Adrenal gland (tissue), 5 donors: ENCODE measurements at regions not wholly inside any gene's neighbourhood (a gene's known extent, or its start where the extent isn't known, plus 50 kb on each side); places are given as distances from the start of the nearest gene placed in this dataset.

ENCODE experiments used
- CTCF ChIP-seq, 6 experiments: fragments of 450-650 bp in 4 of 6; fragments of 200-600 bp in 2 of 6; sonication (generic) in 1 of 6; IDR thresholded peaks; 1 replicate in 5 of 6; 2 replicates in 1 of 6; pipeline versions ENCODE4 v1.5.1 to v1.8.0; 2016 to 2021; ENCODE audit warnings: antibody characterized with exemption in 6 of 6, mild to moderate bottlenecking in 2 of 6, moderate library complexity in 1 of 6
- POLR2A ChIP-seq, 2 donors: fragments of 450-650 bp; IDR thresholded peaks; one replicate each; pipeline ENCODE4 v1.6.1; 2017; ENCODE audit warnings: antibody characterized with exemption in 2 of 2, mild to moderate bottlenecking in 2 of 2, moderate library complexity in 1 of 2
- donor health status: DM: no; HTN: no; CAD: no.

- no peak for TF ChIP-seq CTCF (IDR thresholded peaks at IDR 0.05)
- no peak for TF ChIP-seq POLR2A (IDR thresholded peaks at IDR 0.05)
These were observed 127.3 kb upstream of the STK26 start for GRCh38 chrX:131895807-131896206.
